22Rv1 (cell line): ENCODE measurements at regions not wholly inside any gene's neighbourhood (a gene's known extent, or its start where the extent isn't known, plus 50 kb on each side); places are given as distances from the start of the nearest gene placed in this dataset.

Source experiments
- CTCF ChIP-seq: fragments of 450-650 bp; IDR thresholded peaks from 2 replicates; pipeline ENCODE4 v1.5.1; 2017; ENCODE audit warnings: mild to moderate bottlenecking
- ZFX ChIP-seq: fragments of 450-650 bp; IDR thresholded peaks from 2 replicates; pipeline ENCODE4 v1.6.1; 2017; ENCODE audit warnings: antibody characterized with exemption, borderline replicate concordance

GRCh38 chr4:30416547-30416946 lies 303.6 kb upstream of the PCDH7 start:
- no peak for TF ChIP-seq CTCF
- no peak for TF ChIP-seq ZFX
